ENCODE measurements at regions not wholly inside any gene's neighbourhood (a gene's known extent, or its start where the extent isn't known, plus 50 kb on each side); places are given as distances from the start of the nearest gene placed in this dataset.

- no peak for DNase-seq (ENCODE audit: low spot score)
Measured at GRCh38 chr12:94783343-94783742, 133.0 kb upstream of the TMCC3 start.

GRCh38 chr12:94781835-94782234 lies 131.5 kb upstream of the TMCC3 start:
- DNase-seq (ENCODE audit: low spot score) = no peak

- peak; percentile 96 for DNase-seq (ENCODE audit: low spot score)
Measured at GRCh38 chr12:94779485-94779884, 129.1 kb upstream of the TMCC3 start.

- no peak for DNase-seq (ENCODE audit: low spot score)
Measured at GRCh38 chr12:94777936-94778335, 127.6 kb upstream of the TMCC3 start.

- no peak for DNase-seq (ENCODE audit: low spot score)
Measured at GRCh38 chr12:94775710-94776109, 125.4 kb upstream of the TMCC3 start.

- DNase-seq (ENCODE audit: low spot score) = no peak
Measured at GRCh38 chr12:94771741-94772140, 121.4 kb upstream of the TMCC3 start.

- DNase-seq (ENCODE audit: low spot score) = no peak
Measured at GRCh38 chr12:94771199-94771598, 120.8 kb upstream of the TMCC3 start.

- no peak for DNase-seq (ENCODE audit: low spot score)
Measured at GRCh38 chr12:94770791-94771190, 120.4 kb upstream of the TMCC3 start.

GRCh38 chr12:94769776-94770759 lies 119.7 kb upstream of the TMCC3 start:
- DNase-seq (ENCODE audit: low spot score) = no peak

GRCh38 chr12:94769047-94769420 lies 118.7 kb upstream of the TMCC3 start:
- DNase-seq (ENCODE audit: low spot score) = no peak

GRCh38 chr12:94768398-94769046 lies 118.2 kb upstream of the TMCC3 start:
- DNase-seq (ENCODE audit: low spot score) = no peak

- DNase-seq (ENCODE audit: low spot score) = no peak
Measured at GRCh38 chr12:94767956-94768355, 117.6 kb upstream of the TMCC3 start.

- no peak for DNase-seq (ENCODE audit: low spot score)
Measured at GRCh38 chr12:94766397-94766796, 116.0 kb upstream of the TMCC3 start.

- no peak for DNase-seq (ENCODE audit: low spot score)
Measured at GRCh38 chr12:94763462-94763861, 113.1 kb upstream of the TMCC3 start.

GRCh38 chr12:94762943-94763342 lies 112.6 kb upstream of the TMCC3 start:
- DNase-seq (ENCODE audit: low spot score) = no peak

- no peak for DNase-seq (ENCODE audit: low spot score)
Measured at GRCh38 chr12:94762259-94762942, 112.0 kb upstream of the TMCC3 start.

GRCh38 chr12:94761559-94761958 lies 111.2 kb upstream of the TMCC3 start:
- DNase-seq (ENCODE audit: low spot score) = peak; percentile 86

GRCh38 chr12:94760786-94761185 lies 110.4 kb upstream of the TMCC3 start:
- no peak for DNase-seq (ENCODE audit: low spot score)

- no peak for DNase-seq (ENCODE audit: low spot score)
Measured at GRCh38 chr12:94756789-94757188, 106.4 kb upstream of the TMCC3 start.

GRCh38 chr12:94755598-94755997 lies 105.2 kb upstream of the TMCC3 start:
- DNase-seq (ENCODE audit: low spot score) = no peak

- DNase-seq (ENCODE audit: low spot score) = no peak
Measured at GRCh38 chr12:94754653-94755052, 104.3 kb upstream of the TMCC3 start.

GRCh38 chr12:94753036-94753679 lies 102.8 kb upstream of the TMCC3 start:
- DNase-seq (ENCODE audit: low spot score) = no peak

Measured in A172 (cell line).